H9 (cell line): ENCODE measurements at regions not wholly inside any gene's neighbourhood (a gene's known extent, or its start where the extent isn't known, plus 50 kb on each side); places are given as distances from the start of the nearest gene placed in this dataset.

Experiments
- DNase-seq: peaks from one replicate; pipeline ENCODE4 v3.0.0-alpha.2; 2017
- H2AFZ ChIP-seq: one replicate; pipeline ENCODE4 v1.6.1; 2013; ENCODE audit warnings: mild to moderate bottlenecking, low read length, control low read depth, moderate library complexity
- H2AK5ac ChIP-seq: 2 replicates; pipeline ENCODE4 v1.6.1; 2013; ENCODE audit warnings: low read length, control low read depth, mixed read lengths; ENCODE audit not compliant: insufficient read length
- H2BK120ac ChIP-seq: one replicate; pipeline ENCODE4 v1.6.1; 2013; ENCODE audit warnings: low read depth, mild to moderate bottlenecking, low read length, control low read depth, inconsistent platforms; ENCODE audit not compliant: poor library complexity, severe bottlenecking
- H2BK12ac ChIP-seq: 2 replicates; pipeline ENCODE4 v1.6.1; 2013; ENCODE audit warnings: low read length, control low read depth, mixed read lengths, low read depth; ENCODE audit not compliant: insufficient read length
- H2BK15ac ChIP-seq: 2 replicates; pipeline ENCODE4 v1.6.1; 2013; ENCODE audit warnings: low read depth, low read length, control low read depth
- H2BK20ac ChIP-seq: one replicate; pipeline ENCODE4 v1.6.1; 2013; ENCODE audit warnings: low read depth, mild to moderate bottlenecking, low read length, control low read depth, inconsistent platforms; ENCODE audit not compliant: poor library complexity, severe bottlenecking
- H2BK5ac ChIP-seq: 2 replicates; pipeline ENCODE4 v1.6.1; 2013; ENCODE audit warnings: low read length, control low read depth, mixed read lengths; ENCODE audit not compliant: insufficient read length
- H3K14ac ChIP-seq: 2 replicates; pipeline ENCODE4 v1.6.1; 2013; ENCODE audit warnings: low read length, control low read depth; ENCODE audit not compliant: insufficient read depth
- H3K18ac ChIP-seq: 2 replicates; pipeline ENCODE4 v1.6.1; 2013; ENCODE audit warnings: low read depth, mild to moderate bottlenecking, mixed read lengths, low read length, control low read depth; ENCODE audit not compliant: insufficient read length
- H3K23ac ChIP-seq: 2 replicates; pipeline ENCODE4 v1.6.1; 2013; ENCODE audit warnings: low read length, control low read depth, mixed read lengths, low read depth; ENCODE audit not compliant: insufficient read length
- H3K23me2 ChIP-seq: 2 replicates; pipeline ENCODE4 v1.6.1; 2013; ENCODE audit warnings: low read depth, mild to moderate bottlenecking, mixed read lengths, low read length, control low read depth; ENCODE audit not compliant: insufficient read length, poor library complexity, severe bottlenecking
- H3K27ac ChIP-seq: 2 replicates; pipeline ENCODE4 v1.5.1; 2013; ENCODE audit warnings: low read length, control low read depth, mixed read lengths, low read depth; ENCODE audit not compliant: insufficient read length
- H3K27me3 ChIP-seq: 2 replicates; pipeline ENCODE4 v1.6.1; 2013; ENCODE audit warnings: low read length, control low read depth, inconsistent platforms; ENCODE audit not compliant: insufficient read depth
- H3K4ac ChIP-seq: 2 replicates; pipeline ENCODE4 v1.6.1; 2013; ENCODE audit warnings: low read depth, mild to moderate bottlenecking, control low read depth, inconsistent platforms, low read length, moderate library complexity
- H3K4me1 ChIP-seq: 2 replicates; pipeline ENCODE4 v1.6.1; 2013; ENCODE audit warnings: low read length, control low read depth, inconsistent platforms; ENCODE audit not compliant: insufficient read depth
- H3K4me2 ChIP-seq: 2 replicates; pipeline ENCODE4 v1.6.1; 2013; ENCODE audit warnings: low read length, control low read depth, mixed read lengths; ENCODE audit not compliant: insufficient read length, insufficient read depth
- H3K56ac ChIP-seq: 2 replicates; pipeline ENCODE4 v1.6.1; 2013; ENCODE audit warnings: low read depth, mild to moderate bottlenecking, mixed read lengths, low read length, control low read depth; ENCODE audit not compliant: insufficient read length
- H3K79me1 ChIP-seq: 2 replicates; pipeline ENCODE4 v1.6.1; 2013; ENCODE audit warnings: low read depth, mild to moderate bottlenecking, moderate library complexity, low read length, control low read depth, inconsistent platforms; ENCODE audit not compliant: insufficient read depth, poor library complexity, severe bottlenecking
- H3K79me2 ChIP-seq: 2 replicates; pipeline ENCODE4 v1.6.1; 2013; ENCODE audit warnings: low read length, control low read depth, inconsistent platforms; ENCODE audit not compliant: insufficient read depth
- H3K9ac ChIP-seq: 2 replicates; pipeline ENCODE4 v1.6.1; 2013; ENCODE audit warnings: low read length, control low read depth, mixed read lengths; ENCODE audit not compliant: insufficient read length; ENCODE audit errors: extremely low read depth
- H3K9me3 ChIP-seq: one replicate; pipeline ENCODE4 v1.6.1; 2013; ENCODE audit warnings: low read depth, low read length, inconsistent platforms; ENCODE audit not compliant: control insufficient read depth
- H3T11ph ChIP-seq: one replicate; pipeline ENCODE4 v1.6.1; 2013; ENCODE audit warnings: mild to moderate bottlenecking, low read length, control low read depth, inconsistent platforms
- H4K20me1 ChIP-seq: one replicate; pipeline ENCODE4 v1.6.1; 2013; ENCODE audit not compliant: control insufficient read depth, insufficient read length, insufficient read depth
- H4K5ac ChIP-seq: 2 replicates; pipeline ENCODE4 v1.6.1; 2013; ENCODE audit warnings: low read depth, mild to moderate bottlenecking, mixed read lengths, low read length, control low read depth; ENCODE audit not compliant: insufficient read length
- H4K8ac ChIP-seq: replicated peaks from 2 replicates; pipeline ENCODE4 v1.6.1; 2013; ENCODE audit warnings: low read length, control low read depth, mixed read lengths, low read depth; ENCODE audit not compliant: insufficient read length
- H4K91ac ChIP-seq: 2 replicates; pipeline ENCODE4 v1.6.1; 2013; ENCODE audit warnings: low read depth, mild to moderate bottlenecking, moderate library complexity, mixed read lengths, low read length, control low read depth; ENCODE audit not compliant: insufficient read length
- H3K27ac Mint-ChIP-seq, 3 experiments: 2 replicates in 2 of 3; 3 replicates in 1 of 3; pipeline ENCODE4 v1.8.0; 2020 to 2021; ENCODE audit warnings: mixed read lengths in 3 of 3, mild to moderate bottlenecking in 1 of 3, moderate library complexity in 1 of 3
- H3K27me3 Mint-ChIP-seq: 2 replicates; pipeline ENCODE4 v1.8.0; 2021; ENCODE audit warnings: low read depth, mild to moderate bottlenecking, moderate library complexity, mixed read lengths
- H3K36me3 Mint-ChIP-seq, 3 experiments: 2 replicates in 2 of 3; 3 replicates in 1 of 3; pipeline ENCODE4 v1.8.0; 2020 to 2021; ENCODE audit warnings: low read depth in 3 of 3, mixed read lengths in 3 of 3; ENCODE audit not compliant: insufficient read depth in 1 of 3
- H3K4me1 Mint-ChIP-seq, 2 experiments: 2 replicates each; pipeline ENCODE4 v1.8.0; 2020; ENCODE audit warnings: mixed read lengths in 2 of 2
- H3K4me3 Mint-ChIP-seq, 2 experiments: 2 replicates in 1 of 2; 3 replicates in 1 of 2; pipeline ENCODE4 v1.8.0; 2020 to 2021; ENCODE audit warnings: mild to moderate bottlenecking in 2 of 2, mixed read lengths in 2 of 2, moderate library complexity in 1 of 2
- H3K9me3 Mint-ChIP-seq, 2 experiments: 2 replicates in 1 of 2; 3 replicates in 1 of 2; pipeline ENCODE4 v1.8.0; 2020; ENCODE audit warnings: mild to moderate bottlenecking in 2 of 2, mixed read lengths in 2 of 2, moderate library complexity in 1 of 2
- CTCF ChIP-seq: fragments of 200-600 bp; sonication (generic); conservative IDR thresholded peaks from 3 replicates; pipeline ENCODE4 v1.8.0; 2021; ENCODE audit warnings: antibody characterized with exemption, mild to moderate bottlenecking
- WGBS: extraction: QIAGEN DNeasy Blood & Tissue Kit; methylation state at CpG from one replicate; pipeline ENCODE4 v1.1.7; 2013; ENCODE audit warnings: missing lambda C conversion rate, low lambda C conversion rate, mixed read lengths; ENCODE audit not compliant: insufficient read length; ENCODE audit errors: extremely low coverage; 5-methylcytosine and 5-hydroxymethylcytosine counted together

- no peak overlapping the region for H4K8ac ChIP-seq
- Mint-ChIP-seq H3K36me3 (no peaks in the 10 kb centered on the region), H3K4me3 (no peak overlapping the region), H3K9me3 (no peaks in the 10 kb centered on the region), H3K27ac (no peak overlapping the region), H3K4me1 (peaks cover 22% of the 10 kb centered on the region in 2 experiments), H3K27me3 (peaks cover 13% of the 10 kb centered on the region)
- DNase-seq, result no peak
- H3K79me2 ChIP-seq, result no peaks in the 10 kb centered on the region
- no peaks in the 10 kb centered on the region for H3K27me3 ChIP-seq
- no peak overlapping the region for H3T11ph ChIP-seq
- no peak overlapping the region for H3K27ac ChIP-seq
- no peak overlapping the region for H3K56ac ChIP-seq
- H4K5ac ChIP-seq, result no peak overlapping the region
- H2BK20ac ChIP-seq, result no peak overlapping the region
- no peaks in the 10 kb centered on the region for H4K20me1 ChIP-seq
- no peaks in the 10 kb centered on the region for H3K79me1 ChIP-seq
- H2BK15ac ChIP-seq, result no peak overlapping the region
- H3K4ac ChIP-seq, result no peak overlapping the region
- no peak overlapping the region for H3K14ac ChIP-seq
- H2AFZ ChIP-seq, result no peak overlapping the region
- no peak overlapping the region for H3K18ac ChIP-seq
- no peak overlapping the region for H4K91ac ChIP-seq
- no peak overlapping the region for H2BK12ac ChIP-seq
- no peak for TF ChIP-seq CTCF
- no CpG with 5 or more reads among the region's 3 CpGs for WGBS
- H3K9ac ChIP-seq, result no peak overlapping the region
- no peaks in the 10 kb centered on the region for H3K23me2 ChIP-seq
- H3K23ac ChIP-seq, result no peak overlapping the region
- H2BK120ac ChIP-seq, result no peak overlapping the region
- H2AK5ac ChIP-seq, result no peak overlapping the region
- peaks cover 3% of the 10 kb centered on the region for H3K4me1 ChIP-seq
- no peaks in the 10 kb centered on the region for H3K9me3 ChIP-seq
- no peak overlapping the region for H2BK5ac ChIP-seq
- no peak overlapping the region for H3K4me2 ChIP-seq
Measured at GRCh38 chr4:140246216-140246615, 92.2 kb upstream of the MAML3 start.
